WERI-Rb-1 (cell line): ENCODE measurements at regions not wholly inside any gene's neighbourhood (a gene's known extent, or its start where the extent isn't known, plus 50 kb on each side); places are given as distances from the start of the nearest gene placed in this dataset.

ENCODE experiments used
- DNase-seq: peaks from one replicate; pipeline ENCODE4 v3.0.0-alpha.2; 2020
- H3K27ac ChIP-seq: fragments of 250-450 bp; sonication (Bioruptor Pico); 2 replicates; pipeline ENCODE4 v1.5.1; 2020; ENCODE audit warnings: mild to moderate bottlenecking, moderate library complexity
- H3K27me3 ChIP-seq: fragments of 250-450 bp; sonication (Bioruptor Pico); 2 replicates; pipeline ENCODE4 v1.5.1; 2021; ENCODE audit warnings: mild to moderate bottlenecking, low read depth, moderate library complexity; ENCODE audit not compliant: insufficient read depth, severe bottlenecking
- H3K36me3 ChIP-seq: fragments of 250-450 bp; sonication (Bioruptor Pico); 2 replicates; pipeline ENCODE4 v1.5.1; 2020; ENCODE audit warnings: mild to moderate bottlenecking, moderate library complexity
- H3K4me3 ChIP-seq: 2 replicates; pipeline ENCODE4 v1.5.1; 2011; ENCODE audit warnings: low read depth, mild to moderate bottlenecking, control low read depth, low read length
- H3K9me3 ChIP-seq: fragments of 250-450 bp; sonication (Bioruptor Pico); 2 replicates; pipeline ENCODE4 v1.5.1; 2021; ENCODE audit warnings: mild to moderate bottlenecking, moderate library complexity; ENCODE audit not compliant: severe bottlenecking
- CTCF ChIP-seq: IDR thresholded peaks from 2 replicates; pipeline ENCODE4 v1.5.1; 2011; ENCODE audit warnings: low read depth, mild to moderate bottlenecking, control low read depth, inconsistent platforms, low read length

DNA sequence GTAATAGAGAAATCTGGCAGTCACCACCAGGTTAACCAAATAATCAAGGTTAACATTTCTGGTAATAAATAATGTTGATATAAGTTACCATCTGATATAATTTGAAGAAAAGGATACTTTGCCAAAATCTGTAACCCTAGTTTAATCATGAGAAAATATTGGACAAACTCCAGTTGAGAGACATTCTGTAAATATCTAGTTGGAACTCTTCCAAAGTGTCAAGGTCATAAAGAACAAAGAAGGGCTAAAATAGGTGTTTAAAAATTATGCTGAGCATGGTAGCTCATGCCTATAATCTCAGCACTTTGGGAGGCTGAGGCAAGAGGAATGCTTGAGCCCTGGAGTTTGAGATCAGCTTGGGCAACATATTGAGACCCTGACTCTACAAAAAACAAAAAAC, 253.3 kb downstream of the MRPS30 start:
- TF ChIP-seq CTCF = no peak

GRCh38 chr5:45081082-45081481, 272.3 kb downstream of the MRPS30 start:
- H3K27ac ChIP-seq = no peak overlapping the region
- no peaks in the 10 kb centered on the region for H3K36me3 ChIP-seq
- H3K27me3 ChIP-seq = no peaks in the 10 kb centered on the region
- DNase-seq = no peak
- no peak for TF ChIP-seq CTCF
- H3K9me3 ChIP-seq = no peaks in the 10 kb centered on the region
- no peak overlapping the region for H3K4me3 ChIP-seq

More for the DNA sequence above, 253.3 kb downstream of the MRPS30 start:
- no peaks in the 10 kb centered on the region for H3K27me3 ChIP-seq
- no peak overlapping the region for H3K27ac ChIP-seq
- DNase-seq = no peak
- H3K36me3 ChIP-seq = no peaks in the 10 kb centered on the region
- no peak overlapping the region for H3K4me3 ChIP-seq
- H3K9me3 ChIP-seq = no peaks in the 10 kb centered on the region

- no peak for DNase-seq
- Histone ChIP-seq H3K9me3 (no peaks in the 10 kb centered on the region), H3K27me3 (no peaks in the 10 kb centered on the region), H3K36me3 (no peaks in the 10 kb centered on the region), H3K27ac (no peak overlapping the region), H3K4me3 (no peak overlapping the region)
- TF ChIP-seq CTCF = no peak
Measured at GRCh38 chr5:45089870-45090269, 281.1 kb downstream of the MRPS30 start.

- Histone ChIP-seq H3K36me3 (no peaks in the 10 kb centered on the region), H3K4me3 (no peak overlapping the region), H3K27me3 (no peaks in the 10 kb centered on the region), H3K27ac (no peak overlapping the region), H3K9me3 (no peaks in the 10 kb centered on the region)
- TF ChIP-seq CTCF = no peak
- DNase-seq = no peak
Measured at GRCh38 chr5:45093377-45093776, 284.6 kb downstream of the MRPS30 start.

DNA sequence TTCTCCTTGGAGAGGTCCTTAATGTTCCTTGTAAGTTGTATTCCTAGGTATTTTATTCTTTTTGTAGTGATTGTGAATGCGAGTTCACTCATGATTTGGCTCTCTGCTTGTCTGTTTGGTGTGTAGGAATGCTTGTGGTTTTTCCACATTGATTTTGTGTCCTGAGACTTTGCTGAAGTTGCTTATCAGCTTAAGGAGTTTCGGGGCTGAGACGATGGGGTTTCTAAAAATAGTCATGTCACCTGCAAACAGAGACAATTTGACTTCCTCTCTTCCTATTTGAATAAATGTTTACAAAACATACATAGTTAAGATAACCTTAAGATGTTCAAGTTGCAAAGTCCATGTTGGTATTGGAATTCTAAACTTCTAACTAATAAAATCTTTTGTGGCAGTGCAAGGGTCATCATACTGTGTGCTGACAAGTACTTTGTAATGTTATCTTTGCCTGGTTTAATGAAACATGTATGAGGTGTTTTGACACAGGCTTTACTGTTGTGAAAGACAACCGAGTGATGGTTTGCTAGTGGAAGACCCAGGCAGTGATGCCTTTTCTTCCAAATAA, 286.2 kb downstream of the MRPS30 start:
- Histone ChIP-seq H3K9me3 (no peaks in the 10 kb centered on the region), H3K27ac (no peak overlapping the region), H3K4me3 (no peak overlapping the region), H3K27me3 (no peaks in the 10 kb centered on the region), H3K36me3 (no peaks in the 10 kb centered on the region)
- no peak for TF ChIP-seq CTCF
- DNase-seq = no peak

GRCh38 chr5:45098483-45098882, 289.7 kb downstream of the MRPS30 start:
- H3K27ac ChIP-seq = no peak overlapping the region
- no peak overlapping the region for H3K4me3 ChIP-seq
- H3K9me3 ChIP-seq = no peaks in the 10 kb centered on the region
- no peak for DNase-seq
- TF ChIP-seq CTCF = no peak
- H3K36me3 ChIP-seq = no peaks in the 10 kb centered on the region
- H3K27me3 ChIP-seq = no peaks in the 10 kb centered on the region
